Omental fat pad (tissue), 3 donors: ENCODE measurements at regions not wholly inside any gene's neighbourhood (a gene's known extent, or its start where the extent isn't known, plus 50 kb on each side); places are given as distances from the start of the nearest gene placed in this dataset.

Experiments used
- ATAC-seq: fragments of 150-250 bp; one replicate; pipeline ENCODE4 v1.9.1; 2016; ENCODE audit warnings: mild to moderate bottlenecking, moderate library complexity; ENCODE audit not compliant: low FRiP score
- DNase-seq: peaks from one replicate; pipeline ENCODE4 v3.0.0-alpha.2; 2019; ENCODE audit warnings: low spot score
- TF ChIP-seq, protein P1 (sequence below), 3 donors: fragments of 450-650 bp; IDR thresholded peaks; one replicate each; pipeline ENCODE4 v1.5.1; 2016 to 2017; ENCODE audit warnings: antibody characterized with exemption in 3 of 3, mild to moderate bottlenecking in 3 of 3, moderate library complexity in 2 of 3

DNA sequence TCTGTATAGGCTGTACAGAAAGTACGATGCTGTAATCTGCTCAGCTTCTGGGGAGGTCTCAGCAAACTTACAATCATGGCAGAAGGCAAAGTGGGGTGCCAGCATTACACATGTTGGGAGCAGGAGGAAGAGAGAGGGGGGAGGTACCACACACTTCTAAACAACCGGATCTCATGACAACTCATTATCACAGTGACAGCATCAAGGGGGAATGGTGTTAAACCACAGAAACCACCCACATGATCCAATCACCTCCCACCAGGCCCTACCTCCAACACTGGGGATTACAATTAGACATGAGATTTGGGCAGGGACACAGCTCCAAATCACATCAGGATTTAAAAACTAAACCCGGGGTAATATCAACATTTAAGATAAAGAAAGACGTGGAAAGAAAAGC, 468.8 kb upstream of the AUTS2 start:
- TF ChIP-seq, protein P1, sequence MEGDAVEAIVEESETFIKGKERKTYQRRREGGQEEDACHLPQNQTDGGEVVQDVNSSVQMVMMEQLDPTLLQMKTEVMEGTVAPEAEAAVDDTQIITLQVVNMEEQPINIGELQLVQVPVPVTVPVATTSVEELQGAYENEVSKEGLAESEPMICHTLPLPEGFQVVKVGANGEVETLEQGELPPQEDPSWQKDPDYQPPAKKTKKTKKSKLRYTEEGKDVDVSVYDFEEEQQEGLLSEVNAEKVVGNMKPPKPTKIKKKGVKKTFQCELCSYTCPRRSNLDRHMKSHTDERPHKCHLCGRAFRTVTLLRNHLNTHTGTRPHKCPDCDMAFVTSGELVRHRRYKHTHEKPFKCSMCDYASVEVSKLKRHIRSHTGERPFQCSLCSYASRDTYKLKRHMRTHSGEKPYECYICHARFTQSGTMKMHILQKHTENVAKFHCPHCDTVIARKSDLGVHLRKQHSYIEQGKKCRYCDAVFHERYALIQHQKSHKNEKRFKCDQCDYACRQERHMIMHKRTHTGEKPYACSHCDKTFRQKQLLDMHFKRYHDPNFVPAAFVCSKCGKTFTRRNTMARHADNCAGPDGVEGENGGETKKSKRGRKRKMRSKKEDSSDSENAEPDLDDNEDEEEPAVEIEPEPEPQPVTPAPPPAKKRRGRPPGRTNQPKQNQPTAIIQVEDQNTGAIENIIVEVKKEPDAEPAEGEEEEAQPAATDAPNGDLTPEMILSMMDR (IDR thresholded peaks at IDR 0.05) = no peak
- DNase-seq (no peak), ATAC-seq (no peak)

DNA sequence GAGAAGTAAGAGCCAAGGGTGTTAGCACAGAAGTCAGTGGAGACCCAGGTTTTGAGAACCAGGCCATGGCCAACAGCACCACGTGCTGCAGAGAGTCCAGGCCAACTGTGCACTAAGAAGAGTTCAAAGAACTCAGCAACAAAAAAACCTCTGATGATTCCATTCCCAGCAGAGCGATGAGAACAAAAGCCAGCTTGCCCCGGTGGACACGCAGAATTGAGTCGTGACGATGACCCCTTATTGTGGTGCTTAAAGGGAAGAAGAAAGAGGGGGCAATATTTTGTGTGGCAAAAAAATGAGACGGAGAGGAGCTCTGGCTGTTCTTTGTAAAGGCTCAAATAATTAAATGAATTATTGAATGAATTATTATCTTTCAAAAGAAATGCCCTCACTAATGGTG, 468.3 kb upstream of the AUTS2 start:
- TF ChIP-seq, protein P1 (IDR thresholded peaks at IDR 0.05) = no peak
- DNase-seq = no peak
- ATAC-seq = no peak

DNA sequence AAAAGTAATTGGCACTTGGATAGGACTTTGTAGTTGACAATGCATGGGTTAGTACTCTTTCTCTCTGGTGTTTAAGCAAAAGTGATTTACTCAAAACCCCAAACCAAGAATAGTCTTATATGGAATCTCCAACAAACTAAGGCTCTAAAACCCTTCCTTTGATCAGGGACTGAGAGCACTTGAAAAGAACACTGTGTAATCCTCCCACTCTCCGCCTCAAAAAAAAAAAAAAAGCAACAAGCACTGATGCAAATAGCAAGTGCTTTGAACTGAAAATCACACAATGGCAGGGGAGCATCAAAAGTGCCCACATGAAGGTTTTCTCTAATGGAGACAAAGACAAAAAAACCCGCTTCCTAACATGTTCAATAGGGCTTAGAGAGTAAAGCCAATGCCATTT, 467.9 kb upstream of the AUTS2 start:
- ATAC-seq (no peak), DNase-seq (no peak)
- TF ChIP-seq, protein P1 (IDR thresholded peaks at IDR 0.05) = no peak

DNA sequence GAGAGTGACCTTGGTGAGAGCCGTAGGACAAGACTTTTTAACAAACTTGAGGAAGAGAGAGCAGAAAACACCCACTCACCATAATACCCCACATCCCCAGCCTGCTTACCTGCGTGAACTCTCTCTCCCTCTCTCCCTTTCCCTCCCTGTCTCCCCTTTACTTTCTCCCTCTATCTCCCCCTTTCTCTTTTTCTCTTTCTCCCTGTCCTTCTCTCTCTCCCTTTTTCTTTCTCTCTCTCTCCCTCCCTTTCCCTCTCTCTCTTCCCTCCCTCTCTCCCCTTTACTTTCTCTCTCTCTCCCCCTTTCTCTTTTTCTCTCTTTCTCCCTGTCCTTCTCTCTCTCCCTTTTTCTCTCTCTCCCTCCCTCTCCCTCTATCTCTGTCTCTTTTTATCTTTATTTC, 464.0 kb upstream of the AUTS2 start:
- DNase-seq = no peak
- ATAC-seq = no peak
- TF ChIP-seq, protein P1 (IDR thresholded peaks at IDR 0.05) = no peak

DNA sequence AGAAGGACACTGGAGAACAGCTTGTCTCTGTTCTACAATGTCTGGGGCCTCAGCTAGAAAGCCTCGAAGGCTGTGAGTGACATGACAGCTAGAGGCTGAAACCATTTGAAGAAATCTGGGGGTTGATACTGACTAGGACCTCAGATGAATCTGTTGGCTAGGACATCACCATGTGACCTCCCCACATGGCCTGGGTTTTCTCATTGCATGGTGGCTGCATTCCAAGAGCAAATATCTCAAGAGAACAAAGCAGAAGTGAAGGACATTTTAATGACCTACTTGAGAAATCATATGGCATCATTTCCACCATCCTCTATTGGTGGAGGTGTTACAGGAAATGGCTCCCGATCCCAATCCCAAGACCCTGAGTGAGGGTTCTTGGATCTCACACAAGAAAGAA, 450.6 kb upstream of the AUTS2 start:
- TF ChIP-seq, protein P1 (IDR thresholded peaks at IDR 0.05) = no peak
- ATAC-seq (no peak), DNase-seq (no peak)

DNA sequence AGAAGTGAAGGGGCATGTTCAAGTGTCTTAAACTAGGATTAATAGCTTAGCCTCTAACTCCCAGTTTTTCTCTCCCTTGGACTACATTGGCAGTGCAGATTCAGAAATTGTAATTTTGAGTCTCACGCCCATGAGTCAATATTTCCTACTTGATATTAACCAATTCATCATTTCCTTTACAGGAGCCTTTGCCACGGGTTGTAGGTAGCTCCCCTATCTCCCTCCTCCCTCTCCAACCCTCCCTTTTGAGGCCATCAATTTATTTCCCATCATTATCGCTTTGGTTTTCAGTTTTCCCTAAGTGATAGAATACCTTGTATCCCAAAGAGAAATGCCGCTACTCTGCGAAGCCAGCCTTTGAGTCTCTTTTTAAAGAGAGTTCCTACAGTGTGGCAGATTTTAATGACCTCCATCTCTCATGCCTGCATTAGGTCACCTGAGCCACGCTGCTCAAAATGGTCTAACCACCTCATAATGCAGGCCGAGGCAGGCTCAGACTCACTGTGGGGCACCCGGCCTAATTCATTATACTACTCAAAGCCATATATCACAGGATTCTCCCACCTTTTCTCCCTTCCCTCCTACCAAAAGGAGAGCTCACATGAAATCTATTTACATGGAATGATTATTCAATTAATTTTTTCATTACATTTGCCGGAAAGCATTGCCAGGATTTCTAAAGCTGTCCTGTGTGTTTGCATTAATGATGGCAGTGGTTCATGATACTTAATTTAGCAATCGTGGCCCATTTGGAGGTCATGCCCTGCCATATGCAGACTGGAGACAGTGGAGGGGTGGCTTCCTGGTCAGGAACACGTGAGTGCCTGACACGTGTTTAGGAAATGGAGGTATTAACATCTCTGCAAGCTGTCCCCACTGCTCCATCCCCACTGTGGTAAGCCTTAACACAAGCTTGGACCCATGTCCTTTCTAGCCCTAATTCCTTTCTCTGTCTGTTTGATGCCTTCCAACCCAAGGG, 448.2 kb upstream of the AUTS2 start:
- TF ChIP-seq, protein P1 (IDR thresholded peaks at IDR 0.05) = no peak
- no peak for ATAC-seq
- no peak for DNase-seq

DNA sequence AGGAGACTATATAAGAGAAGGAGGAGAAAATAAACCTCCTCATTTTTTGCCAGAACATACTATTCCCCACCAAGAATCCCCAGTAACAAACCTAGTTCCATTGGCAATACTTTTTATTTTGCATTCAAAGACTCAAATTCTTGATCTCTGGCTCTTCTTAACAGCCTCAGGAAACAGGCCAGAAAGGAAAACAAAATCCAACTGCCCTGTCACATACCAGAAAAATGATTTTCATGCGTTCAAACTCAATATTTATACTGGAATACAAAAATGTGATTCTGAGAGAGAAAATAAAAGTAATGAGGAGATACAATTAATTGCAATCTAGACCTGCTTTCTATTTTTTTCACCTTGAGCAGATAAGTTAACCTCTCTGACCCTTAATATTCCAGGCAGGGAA, 435.9 kb upstream of the AUTS2 start:
- ATAC-seq (no peak), DNase-seq (no peak)
- TF ChIP-seq, protein P1 (IDR thresholded peaks at IDR 0.05) = no peak
